Activated CD4-positive, alpha-beta T cell treated with anti-CD3 and anti-CD28 coated beads for 36 hours (primary cell): ENCODE measurements at regions not wholly inside any gene's neighbourhood (a gene's known extent, or its start where the extent isn't known, plus 50 kb on each side); places are given as distances from the start of the nearest gene placed in this dataset.
"Not testable (repeated sequence)": the region's sequence is repeated elsewhere in the genome, so short reads cannot be mapped to it uniquely, and the experiment has no call there.

Experiments used
- ATAC-seq: fragments of 200-7000 bp; cut with Tn5 transposase; one replicate; pipeline ENCODE4 v1.10.0; 2021; ENCODE audit warnings: mild to moderate bottlenecking, moderate library complexity
- CTCF ChIA-PET: fragments of 350-600 bp; sonication (Branson Sonifier 250); formaldehyde crosslinking; loops from one replicate; lab custom pipeline; 2021; ENCODE audit warnings: antibody characterized with exemption; lab: Charles Lee
- POLR2A ChIA-PET: fragments of 350-600 bp; sonication (Branson Sonifier 250); formaldehyde crosslinking; loops from one replicate; lab custom pipeline; 2021; ENCODE audit warnings: antibody characterized with exemption, inconsistent platforms; lab: Charles Lee
- DNase-seq: peaks from one replicate; pipeline ENCODE4 v3.0.0-alpha.2; 2020
- H3K27ac Mint-ChIP-seq: one replicate; pipeline ENCODE4 v1.8.0; 2021; ENCODE audit warnings: mixed read lengths
- H3K27me3 Mint-ChIP-seq: one replicate; pipeline ENCODE4 v1.8.0; 2021; ENCODE audit warnings: mixed read lengths
- H3K36me3 Mint-ChIP-seq: one replicate; pipeline ENCODE4 v1.8.0; 2021; ENCODE audit warnings: low read depth, mixed read lengths
- H3K4me1 Mint-ChIP-seq: one replicate; pipeline ENCODE4 v1.8.0; 2021; ENCODE audit warnings: mixed read lengths
- H3K4me3 Mint-ChIP-seq: one replicate; pipeline ENCODE4 v1.8.0; 2021; ENCODE audit warnings: mild to moderate bottlenecking, moderate library complexity, mixed read lengths
- H3K9me3 Mint-ChIP-seq: one replicate; pipeline ENCODE4 v1.8.0; 2021; ENCODE audit warnings: low read depth, mixed read lengths
- intact Hi-C, 2 experiments: fragments of 100-400 bp; cut with DNase I in 1 of 2; cut with micrococcal nuclease in 1 of 2; formaldehyde crosslinking; loops; one replicate each; pipeline versions ENCODE4 v1.14.2 to v1.15.1; 2022 to 2024; cut with DNase I, micrococcal nuclease

- intact Hi-C loops = loop anchor here in 1 of 2 experiments (5.0 kb wide), 1 partner anchor 58 kb away; no protein-coding TSS in a partner anchor
- Mint-ChIP-seq H3K36me3 (no peaks in the 10 kb centered on the region), H3K9me3 (peaks cover 3% of the 10 kb centered on the region), H3K4me1 (no peaks in the 10 kb centered on the region), H3K27ac (no peak overlapping the region), H3K27me3 (no peaks in the 10 kb centered on the region), H3K4me3 (no peak overlapping the region)
- DNase-seq (no peak), ATAC-seq (no peak)
- CTCF ChIA-PET = no interaction called here
- POLR2A ChIA-PET = no interaction called here
Measured at GRCh38 chr6:86609549-86610388, 327.6 kb upstream of the HTR1E start.

- intact Hi-C loops, H3K4me3 Mint-ChIP-seq, H3K27ac Mint-ChIP-seq, POLR2A ChIA-PET, DNase-seq, CTCF ChIA-PET, ATAC-seq, H3K4me1 Mint-ChIP-seq, H3K27me3 Mint-ChIP-seq, H3K36me3 Mint-ChIP-seq, H3K9me3 Mint-ChIP-seq: not testable (repeated sequence)
Measured at GRCh38 chr6:86603364-86603763, 334.0 kb upstream of the HTR1E start.

- intact Hi-C loops, POLR2A ChIA-PET, H3K36me3 Mint-ChIP-seq, H3K4me3 Mint-ChIP-seq, DNase-seq, CTCF ChIA-PET, H3K27ac Mint-ChIP-seq, ATAC-seq, H3K9me3 Mint-ChIP-seq, H3K27me3 Mint-ChIP-seq, H3K4me1 Mint-ChIP-seq: not testable (repeated sequence)
Measured at GRCh38 chr6:86602093-86602492, 335.2 kb upstream of the HTR1E start.

- H3K9me3 Mint-ChIP-seq, DNase-seq, ATAC-seq, H3K36me3 Mint-ChIP-seq, H3K27ac Mint-ChIP-seq, H3K27me3 Mint-ChIP-seq, POLR2A ChIA-PET, intact Hi-C loops, H3K4me3 Mint-ChIP-seq, H3K4me1 Mint-ChIP-seq: not testable (repeated sequence)
- CTCF ChIA-PET = interaction anchor here (0.9 kb wide), 1 partner anchor 132 kb away, joined by 3 read pairs; no protein-coding TSS in a partner anchor
Measured at GRCh38 chr6:86598969-86599368, 338.4 kb upstream of the HTR1E start.

GRCh38 chr6:86595641-86596040, 341.7 kb upstream of the HTR1E start:
- H3K9me3 Mint-ChIP-seq = no peaks in the 10 kb centered on the region
- H3K4me1 Mint-ChIP-seq = no peaks in the 10 kb centered on the region
- H3K4me3 Mint-ChIP-seq = no peak overlapping the region
- no peaks in the 10 kb centered on the region for H3K36me3 Mint-ChIP-seq
- ChIA-PET CTCF (no interaction called here), POLR2A (no interaction called here)
- no peaks in the 10 kb centered on the region for H3K27me3 Mint-ChIP-seq
- intact Hi-C loops = no loop called here
- ATAC-seq = no peak
- no peak for DNase-seq
- no peak overlapping the region for H3K27ac Mint-ChIP-seq

- DNase-seq = no peak
- no peak for ATAC-seq
- H3K27me3 Mint-ChIP-seq = no peaks in the 10 kb centered on the region
- CTCF ChIA-PET = no interaction called here
- intact Hi-C loops = no loop called here
- H3K4me1 Mint-ChIP-seq = no peaks in the 10 kb centered on the region
- no peaks in the 10 kb centered on the region for H3K36me3 Mint-ChIP-seq
- peaks cover 28% of the 10 kb centered on the region for H3K9me3 Mint-ChIP-seq
- no peak overlapping the region for H3K4me3 Mint-ChIP-seq
- POLR2A ChIA-PET = no interaction called here
- no peak overlapping the region for H3K27ac Mint-ChIP-seq
Measured at GRCh38 chr6:86586195-86586594, 351.1 kb upstream of the HTR1E start.

- CTCF ChIA-PET = no interaction called here
- H3K27me3 Mint-ChIP-seq = no peaks in the 10 kb centered on the region
- no peaks in the 10 kb centered on the region for H3K4me1 Mint-ChIP-seq
- H3K36me3 Mint-ChIP-seq = no peaks in the 10 kb centered on the region
- intact Hi-C loops = no loop called here
- ATAC-seq (no peak), DNase-seq (no peak)
- no peak overlapping the region for H3K27ac Mint-ChIP-seq
- POLR2A ChIA-PET = no interaction called here
- peaks cover 52% of the 10 kb centered on the region for H3K9me3 Mint-ChIP-seq
- no peak overlapping the region for H3K4me3 Mint-ChIP-seq
Measured at GRCh38 chr6:86581833-86582232, 355.5 kb upstream of the HTR1E start.

GRCh38 chr6:86563197-86563596, 374.1 kb upstream of the HTR1E start:
- CTCF ChIA-PET = no interaction called here
- ATAC-seq = no peak
- Mint-ChIP-seq H3K27me3 (no peaks in the 10 kb centered on the region), H3K9me3 (peaks cover 7% of the 10 kb centered on the region), H3K4me1 (no peaks in the 10 kb centered on the region), H3K4me3 (no peak overlapping the region), H3K36me3 (no peaks in the 10 kb centered on the region), H3K27ac (no peak overlapping the region)
- intact Hi-C loops = no loop called here
- no peak for DNase-seq
- POLR2A ChIA-PET = no interaction called here

- no peak for ATAC-seq
- CTCF ChIA-PET = no interaction called here
Measured at GRCh38 chr6:86558318-86558717, 379.0 kb upstream of the HTR1E start.

GRCh38 chr6:86537292-86537861, 400.0 kb upstream of the HTR1E start:
- Mint-ChIP-seq H3K9me3 (peaks cover 7% of the 10 kb centered on the region), H3K27me3 (no peaks in the 10 kb centered on the region), H3K4me3 (no peak overlapping the region), H3K27ac (no peak overlapping the region), H3K4me1 (no peaks in the 10 kb centered on the region), H3K36me3 (no peaks in the 10 kb centered on the region)
- ChIA-PET POLR2A (no interaction called here), CTCF (no interaction called here)
- ATAC-seq = no peak
- intact Hi-C loops = no loop called here
- no peak for DNase-seq

More at GRCh38 chr6:86558318-86558717, 379.0 kb upstream of the HTR1E start:
- Mint-ChIP-seq H3K4me1 (no peaks in the 10 kb centered on the region), H3K9me3 (peaks cover 3% of the 10 kb centered on the region), H3K27ac (no peak overlapping the region), H3K27me3 (no peaks in the 10 kb centered on the region), H3K4me3 (no peak overlapping the region), H3K36me3 (no peaks in the 10 kb centered on the region)
- POLR2A ChIA-PET = no interaction called here
- DNase-seq = no peak
- intact Hi-C loops = no loop called here

- DNase-seq = no peak
- ATAC-seq = no peak
- intact Hi-C loops = no loop called here
- H3K4me3 Mint-ChIP-seq = no peak overlapping the region
- H3K27me3 Mint-ChIP-seq = no peaks in the 10 kb centered on the region
- POLR2A ChIA-PET = no interaction called here
- no peaks in the 10 kb centered on the region for H3K36me3 Mint-ChIP-seq
- H3K27ac Mint-ChIP-seq = no peak overlapping the region
- H3K4me1 Mint-ChIP-seq = no peaks in the 10 kb centered on the region
- H3K9me3 Mint-ChIP-seq = peaks cover 5% of the 10 kb centered on the region
- CTCF ChIA-PET = no interaction called here
Measured at GRCh38 chr6:86536121-86536520, 401.2 kb upstream of the HTR1E start.

GRCh38 chr6:86535100-86535499, 402.2 kb upstream of the HTR1E start:
- H3K4me1 Mint-ChIP-seq = no peaks in the 10 kb centered on the region
- no peak for DNase-seq
- H3K4me3 Mint-ChIP-seq = no peak overlapping the region
- ATAC-seq = no peak
- peaks cover 2% of the 10 kb centered on the region for H3K9me3 Mint-ChIP-seq
- no peaks in the 10 kb centered on the region for H3K36me3 Mint-ChIP-seq
- intact Hi-C loops = no loop called here
- CTCF ChIA-PET = interaction anchor here (0.9 kb wide), 1 partner anchor 301 kb away, joined by 4 read pairs; no protein-coding TSS in a partner anchor
- POLR2A ChIA-PET = no interaction called here
- H3K27me3 Mint-ChIP-seq = no peaks in the 10 kb centered on the region
- H3K27ac Mint-ChIP-seq = no peak overlapping the region
